Right atrium auricular region (tissue), 2 donors: ENCODE measurements at regions not wholly inside any gene's neighbourhood (a gene's known extent, or its start where the extent isn't known, plus 50 kb on each side); places are given as distances from the start of the nearest gene placed in this dataset.

Source experiments
- DNase-seq: peaks from one replicate; pipeline ENCODE4 v3.0.0-alpha.2; 2019; ENCODE audit warnings: low spot score
- H3K27ac ChIP-seq, 2 donors: fragments of 200-600 bp; sonication (generic); 1 replicate in 1 of 2; 2 replicates in 1 of 2; pipeline ENCODE4 v1.5.1; 2016 to 2019
- H3K27me3 ChIP-seq, 2 donors: fragments of 200-600 bp; sonication (generic); one replicate each; pipeline versions ENCODE4 v1.5.1 to v1.6.0; 2017 to 2019
- H3K36me3 ChIP-seq: fragments of 200-600 bp; sonication (generic); one replicate; pipeline ENCODE4 v1.5.1; 2016
- H3K4me1 ChIP-seq, 2 donors: fragments of 200-600 bp; sonication (generic); one replicate each; pipeline versions ENCODE4 v1.5.1 to v1.6.0; 2017 to 2019
- H3K4me3 ChIP-seq, 2 donors: fragments of 200-600 bp; sonication (generic); 1 replicate in 1 of 2; 2 replicates in 1 of 2; pipeline ENCODE4 v1.5.1; 2017 to 2019; ENCODE audit warnings: mild to moderate bottlenecking in 1 of 2, moderate library complexity in 1 of 2
- H3K9me3 ChIP-seq, 2 donors: fragments of 200-600 bp; sonication (generic); one replicate each; pipeline ENCODE4 v1.5.1; 2019
- TF ChIP-seq, protein P1 (sequence below), 2 donors: fragments of 200-600 bp; sonication (generic); IDR thresholded peaks; one replicate each; pipeline ENCODE4 v1.5.1; 2019; ENCODE audit warnings: antibody characterized with exemption in 2 of 2

DNA sequence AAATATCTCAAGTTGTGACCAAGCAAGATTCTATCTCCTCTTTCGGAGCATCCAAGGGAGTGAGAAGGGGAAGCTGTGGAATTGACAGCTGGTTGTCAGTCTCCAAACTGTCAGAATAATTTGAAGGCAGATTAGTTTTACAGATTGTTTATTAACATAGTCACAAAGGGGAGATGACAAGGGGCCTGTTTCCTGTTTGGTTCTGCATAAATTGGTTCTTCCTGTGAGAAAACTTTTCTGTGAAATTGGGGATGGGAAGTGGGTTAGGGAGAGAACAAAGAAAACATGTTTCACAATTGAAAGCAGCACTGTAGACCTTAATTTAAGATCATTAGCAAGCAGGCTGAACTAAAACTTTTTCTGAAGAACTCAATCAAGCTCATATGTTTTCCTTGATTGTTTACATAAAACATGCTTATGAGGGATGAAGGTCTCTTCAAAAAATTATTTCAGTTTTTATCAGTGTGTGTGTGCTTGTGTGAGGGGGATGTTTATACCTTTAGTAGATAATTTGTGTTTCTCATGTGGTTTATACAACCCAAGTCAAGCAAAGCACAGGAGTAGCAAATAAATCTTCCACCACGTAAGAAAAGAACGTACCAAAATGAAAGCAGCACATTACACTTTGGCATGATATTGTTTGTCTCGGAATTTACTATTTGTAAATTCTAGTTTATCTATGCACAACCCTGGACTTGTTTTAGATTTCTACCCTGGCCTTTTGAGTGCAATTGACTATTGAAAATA, 604.9 kb upstream of the CDH2 start:
- Histone ChIP-seq H3K4me1 (no peaks in the 10 kb centered on the region), H3K9me3 (no peaks in the 10 kb centered on the region), H3K27me3 (no peaks in the 10 kb centered on the region), H3K27ac (no peak overlapping the region), H3K4me3 (no peak overlapping the region), H3K36me3 (no peaks in the 10 kb centered on the region)
- no peak for DNase-seq
- TF ChIP-seq, protein P1, sequence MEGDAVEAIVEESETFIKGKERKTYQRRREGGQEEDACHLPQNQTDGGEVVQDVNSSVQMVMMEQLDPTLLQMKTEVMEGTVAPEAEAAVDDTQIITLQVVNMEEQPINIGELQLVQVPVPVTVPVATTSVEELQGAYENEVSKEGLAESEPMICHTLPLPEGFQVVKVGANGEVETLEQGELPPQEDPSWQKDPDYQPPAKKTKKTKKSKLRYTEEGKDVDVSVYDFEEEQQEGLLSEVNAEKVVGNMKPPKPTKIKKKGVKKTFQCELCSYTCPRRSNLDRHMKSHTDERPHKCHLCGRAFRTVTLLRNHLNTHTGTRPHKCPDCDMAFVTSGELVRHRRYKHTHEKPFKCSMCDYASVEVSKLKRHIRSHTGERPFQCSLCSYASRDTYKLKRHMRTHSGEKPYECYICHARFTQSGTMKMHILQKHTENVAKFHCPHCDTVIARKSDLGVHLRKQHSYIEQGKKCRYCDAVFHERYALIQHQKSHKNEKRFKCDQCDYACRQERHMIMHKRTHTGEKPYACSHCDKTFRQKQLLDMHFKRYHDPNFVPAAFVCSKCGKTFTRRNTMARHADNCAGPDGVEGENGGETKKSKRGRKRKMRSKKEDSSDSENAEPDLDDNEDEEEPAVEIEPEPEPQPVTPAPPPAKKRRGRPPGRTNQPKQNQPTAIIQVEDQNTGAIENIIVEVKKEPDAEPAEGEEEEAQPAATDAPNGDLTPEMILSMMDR (IDR thresholded peaks at IDR 0.05) = no peak

DNA sequence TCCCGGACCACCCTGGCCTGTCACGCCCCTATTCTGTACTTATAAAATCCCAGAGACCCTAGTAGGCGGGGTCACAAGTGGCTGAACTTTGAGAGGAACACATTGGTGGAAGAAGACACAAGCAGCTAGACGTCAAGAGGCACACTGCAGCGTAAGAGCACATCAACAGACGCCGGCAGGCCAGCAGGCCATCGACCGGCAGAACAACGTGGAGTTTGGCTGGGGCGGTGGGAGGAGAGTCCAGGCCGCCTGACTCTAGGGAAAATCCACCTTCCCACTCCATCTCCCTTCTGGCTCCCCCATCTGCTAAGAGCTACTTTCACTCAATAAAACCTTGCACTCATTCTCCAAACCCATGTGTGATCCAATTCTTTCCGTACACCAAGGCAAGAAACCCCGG, 601.8 kb upstream of the CDH2 start:
- Histone ChIP-seq H3K27me3 (no peaks in the 10 kb centered on the region), H3K4me1 (no peaks in the 10 kb centered on the region), H3K27ac (no peak overlapping the region), H3K36me3 (no peaks in the 10 kb centered on the region), H3K9me3 (no peaks in the 10 kb centered on the region), H3K4me3 (no peak overlapping the region)
- no peak for DNase-seq
- TF ChIP-seq, protein P1 (IDR thresholded peaks at IDR 0.05) = no peak

DNA sequence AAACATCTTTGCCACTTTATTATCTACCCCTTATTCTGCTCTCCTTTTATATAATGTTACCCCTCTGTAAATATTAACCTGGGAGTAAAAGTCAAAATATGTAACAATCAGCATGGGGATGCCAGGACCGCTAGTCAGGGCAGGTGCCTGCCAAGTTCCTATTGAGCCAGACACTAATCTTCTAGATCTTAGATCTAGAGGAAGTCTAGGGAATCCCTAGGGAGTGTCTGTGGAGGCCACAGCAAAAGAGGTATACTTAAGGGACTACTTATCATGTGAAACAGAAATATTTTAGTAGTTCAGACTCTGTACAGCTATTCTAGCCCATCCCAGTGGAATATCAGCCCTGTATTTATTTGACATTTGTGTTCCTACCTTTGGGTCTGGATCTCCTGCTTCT, 600.8 kb upstream of the CDH2 start:
- Histone ChIP-seq H3K27me3 (no peaks in the 10 kb centered on the region), H3K4me3 (no peak overlapping the region)
- TF ChIP-seq, protein P1 (IDR thresholded peaks at IDR 0.05) = no peak

DNA sequence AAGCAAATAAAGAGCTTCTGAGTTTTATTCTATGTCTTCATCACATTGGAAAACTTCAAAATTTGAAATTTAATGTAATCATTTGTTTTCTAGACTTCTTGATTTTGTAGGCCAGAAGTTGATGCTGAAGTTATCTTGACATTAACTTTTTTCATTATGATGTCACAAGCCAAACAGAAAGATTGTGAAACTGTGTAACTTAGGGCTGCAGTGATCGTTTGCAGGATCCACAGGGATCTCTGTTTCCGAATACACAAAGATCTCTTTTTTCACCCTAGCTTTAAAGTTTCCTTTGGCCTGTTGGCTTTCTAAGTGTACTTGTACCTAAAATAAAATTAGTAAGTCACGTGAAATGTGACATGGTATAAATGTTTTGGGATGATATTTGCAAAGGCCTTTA, 594.9 kb upstream of the CDH2 start:
- no peaks in the 10 kb centered on the region for H3K9me3 ChIP-seq
- no peak for DNase-seq
- no peaks in the 10 kb centered on the region for H3K36me3 ChIP-seq
- H3K27me3 ChIP-seq = no peaks in the 10 kb centered on the region
- H3K4me1 ChIP-seq = no peaks in the 10 kb centered on the region
- TF ChIP-seq, protein P1 (IDR thresholded peaks at IDR 0.05) = no peak
- H3K27ac ChIP-seq = no peak overlapping the region
- no peak overlapping the region for H3K4me3 ChIP-seq

More for the DNA sequence above, 600.8 kb upstream of the CDH2 start:
- H3K4me1 ChIP-seq = no peaks in the 10 kb centered on the region
- no peaks in the 10 kb centered on the region for H3K36me3 ChIP-seq
- no peak for DNase-seq
- no peaks in the 10 kb centered on the region for H3K9me3 ChIP-seq
- H3K27ac ChIP-seq = no peak overlapping the region

DNA sequence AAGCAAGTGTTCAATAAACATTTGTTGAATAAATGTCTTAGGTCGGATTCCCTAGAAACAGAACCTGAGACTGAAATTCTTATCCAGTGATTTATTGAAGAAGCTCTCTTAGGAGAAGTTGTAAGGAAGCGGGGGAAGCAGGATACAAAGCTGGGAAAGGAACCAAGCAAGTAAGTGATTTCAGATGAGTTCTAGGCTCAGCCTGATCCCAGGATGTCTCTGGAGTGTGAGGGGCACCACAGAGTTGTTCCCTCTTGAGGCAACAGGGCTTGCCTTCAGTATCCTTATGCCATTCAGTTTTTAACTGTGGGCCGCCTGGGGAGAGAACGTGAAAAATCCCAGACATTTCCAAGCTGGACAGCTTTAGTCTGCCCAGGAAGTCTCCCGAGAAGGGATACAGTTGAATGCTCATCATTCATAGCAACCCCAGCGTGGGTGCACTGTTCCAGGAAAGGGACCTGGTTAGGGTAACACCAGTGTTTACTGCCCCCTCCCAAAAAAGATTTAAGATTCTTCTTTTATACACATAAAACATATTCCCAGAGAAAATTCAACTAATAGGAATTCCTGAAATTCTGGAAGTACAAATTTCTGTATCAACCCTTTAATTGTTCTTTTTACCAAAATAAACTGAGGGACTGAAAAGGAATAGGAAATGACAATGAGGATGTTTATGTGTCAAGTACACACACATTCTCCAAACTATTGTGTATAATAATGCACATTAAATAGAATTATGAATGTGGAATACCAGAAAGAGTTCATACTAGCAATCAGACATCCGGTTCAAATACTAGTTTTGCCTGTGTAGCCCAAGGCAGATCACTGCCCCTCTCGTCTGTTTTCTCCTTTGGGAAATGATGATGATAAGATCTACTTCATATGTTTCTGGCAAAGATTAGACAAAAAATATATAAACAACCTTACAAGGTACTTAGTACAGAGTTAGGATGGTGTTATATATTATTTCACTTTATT, 592.1 kb upstream of the CDH2 start:
- no peak overlapping the region for H3K4me3 ChIP-seq
- no peak for DNase-seq
- H3K4me1 ChIP-seq = no peaks in the 10 kb centered on the region
- no peaks in the 10 kb centered on the region for H3K9me3 ChIP-seq
- TF ChIP-seq, protein P1 (IDR thresholded peaks at IDR 0.05) = no peak
- H3K27ac ChIP-seq = no peak overlapping the region
- no peaks in the 10 kb centered on the region for H3K27me3 ChIP-seq
- no peaks in the 10 kb centered on the region for H3K36me3 ChIP-seq
